SW480 (cell line): ENCODE measurements at regions not wholly inside any gene's neighbourhood (a gene's known extent, or its start where the extent isn't known, plus 50 kb on each side); places are given as distances from the start of the nearest gene placed in this dataset.
A peak's percentile ranks its signal among the peaks of the same experiment; 100 is the strongest.
"Not testable (repeated sequence)": the region's sequence is repeated elsewhere in the genome, so short reads cannot be mapped to it uniquely, and the experiment has no call there.

Source experiments
- DNase-seq: peaks from one replicate; pipeline ENCODE4 v3.0.0-alpha.2; 2016; ENCODE audit warnings: low spot score

DNA sequence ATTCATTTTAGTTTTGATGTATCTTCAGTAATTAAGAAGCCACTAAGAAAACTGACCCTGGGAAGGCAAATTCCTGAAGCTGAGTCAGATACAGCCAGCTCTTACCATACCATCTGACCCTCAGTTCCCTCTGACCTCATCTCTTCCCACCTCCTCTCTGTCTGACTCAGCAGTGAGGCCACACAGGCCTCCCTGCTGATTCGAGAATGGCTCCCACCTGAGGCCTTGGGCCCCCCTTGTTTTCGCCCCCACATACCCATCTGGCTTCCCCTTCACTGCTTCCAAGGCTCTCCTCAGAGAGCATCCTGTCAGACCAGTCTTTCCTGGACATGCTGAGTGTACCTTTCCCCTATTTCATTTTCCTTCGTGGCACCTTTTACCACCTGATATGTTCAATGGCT lies 71.0 kb upstream of the CYP1B1 start:
- peak; percentile 85 for DNase-seq

GRCh38 chr2:38146275-38146906 lies 70.4 kb upstream of the CYP1B1 start:
- DNase-seq = peak; percentile 75

- DNase-seq = no peak
These were observed 69.3 kb upstream of the CYP1B1 start for GRCh38 chr2:38145236-38145635.

DNA sequence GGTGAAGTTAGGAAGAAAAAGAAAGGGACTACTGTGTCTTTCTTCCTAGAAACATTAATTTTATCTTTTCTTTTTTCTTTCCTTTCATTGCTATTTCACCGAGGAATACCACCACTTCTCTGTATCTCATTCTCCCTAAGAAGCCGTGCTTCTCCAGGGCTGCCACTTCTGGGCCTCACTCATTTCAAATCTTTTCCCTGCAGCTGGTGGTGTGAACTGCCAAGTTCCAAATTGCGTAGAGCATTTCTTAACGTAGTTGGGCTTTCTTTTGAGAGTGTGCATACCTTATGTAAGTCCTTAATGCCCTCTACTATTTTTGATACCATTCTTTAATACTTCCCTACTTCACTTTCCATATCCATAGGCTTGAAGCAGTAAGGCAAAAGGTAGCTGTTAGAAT lies 66.7 kb upstream of the CYP1B1 start:
- DNase-seq = no peak

GRCh38 chr2:38141501-38141900 lies 65.5 kb upstream of the CYP1B1 start:
- no peak for DNase-seq

GRCh38 chr2:38138996-38139395 lies 63.0 kb upstream of the CYP1B1 start:
- no peak for DNase-seq

DNA sequence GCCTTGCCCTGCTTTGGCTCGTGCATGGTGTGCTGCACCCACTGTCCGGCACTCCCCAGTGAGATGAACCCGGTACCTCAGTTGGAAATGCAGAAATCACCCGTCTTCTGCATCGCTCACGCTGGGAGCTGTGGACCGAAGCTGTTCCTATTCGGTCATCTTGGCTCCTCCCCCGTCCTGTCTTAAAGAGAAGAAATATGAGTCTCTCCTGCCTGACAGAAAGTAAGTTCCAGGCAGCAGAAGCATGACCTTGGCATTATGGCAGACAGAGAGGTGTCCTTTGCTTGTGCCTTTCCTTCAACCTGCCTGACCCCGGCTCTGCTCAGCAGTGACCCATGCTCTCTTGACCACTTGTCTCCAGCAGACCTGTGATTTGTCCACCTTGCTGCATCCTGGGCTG lies 62.5 kb upstream of the CYP1B1 start:
- DNase-seq = no peak

- DNase-seq = not testable (repeated sequence)
These were observed 62.0 kb upstream of the CYP1B1 start for GRCh38 chr2:38137958-38138357.

DNA sequence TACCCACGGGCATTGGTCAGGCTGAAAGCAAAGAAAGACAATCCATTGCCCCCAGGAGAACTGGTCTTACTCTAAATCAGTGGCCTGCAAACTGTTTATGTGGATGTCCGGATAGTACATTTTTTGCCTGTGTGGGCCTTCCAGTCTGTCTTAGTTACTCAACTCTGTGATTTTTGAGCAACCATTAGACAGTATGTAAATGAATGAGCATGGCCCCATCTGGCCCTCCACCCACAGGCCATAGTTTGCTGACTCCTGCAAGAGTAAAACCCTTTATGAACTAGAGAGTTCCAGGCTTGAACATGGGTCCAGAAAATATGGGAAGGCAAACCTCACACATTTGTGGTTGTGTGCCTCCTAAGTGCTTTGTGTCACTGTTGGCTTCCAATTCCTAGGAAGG lies 55.7 kb upstream of the CYP1B1 start:
- no peak for DNase-seq

- DNase-seq = no peak
These were observed 54.9 kb upstream of the CYP1B1 start for GRCh38 chr2:38130876-38131275.

DNA sequence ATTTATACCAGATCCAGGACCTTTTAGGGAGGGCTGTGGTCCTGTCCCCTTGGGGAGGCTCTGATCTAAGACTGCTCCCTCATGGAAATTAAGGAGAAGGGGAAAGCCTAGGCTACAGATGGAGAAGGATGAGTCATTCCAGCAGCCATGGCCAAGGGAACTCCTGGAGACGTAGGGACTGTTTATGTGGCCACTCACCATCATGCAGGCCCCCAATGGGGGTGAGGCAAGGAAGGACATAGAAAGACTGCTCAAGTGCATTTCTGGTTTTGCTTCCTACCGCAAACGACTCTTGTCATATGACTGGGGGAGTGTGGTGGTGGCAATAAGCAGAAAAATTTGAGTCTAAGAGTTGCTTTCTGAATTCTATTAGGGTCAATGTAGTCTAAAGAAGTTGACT lies 54.0 kb upstream of the CYP1B1 start:
- no peak for DNase-seq

DNA sequence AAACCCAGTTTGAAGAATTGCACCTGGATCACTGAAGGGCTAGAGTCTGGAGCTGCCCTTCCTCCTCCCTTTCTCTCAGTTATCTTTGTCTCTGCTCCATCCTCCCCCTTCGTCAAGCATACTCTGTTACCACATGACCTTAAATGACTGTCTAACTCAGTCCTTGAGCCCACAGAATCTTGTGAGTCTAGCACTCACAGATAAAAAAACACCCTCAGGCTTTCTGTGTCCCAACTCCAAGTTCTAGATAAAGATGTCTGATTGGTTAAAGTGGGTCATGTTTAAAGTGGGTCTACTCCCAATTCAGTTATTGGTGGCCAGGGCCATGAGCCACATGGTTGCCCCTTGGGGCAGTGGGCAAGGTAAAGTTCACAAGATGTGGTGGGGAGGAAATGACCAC lies 53.5 kb upstream of the CYP1B1 start:
- DNase-seq = no peak

DNA sequence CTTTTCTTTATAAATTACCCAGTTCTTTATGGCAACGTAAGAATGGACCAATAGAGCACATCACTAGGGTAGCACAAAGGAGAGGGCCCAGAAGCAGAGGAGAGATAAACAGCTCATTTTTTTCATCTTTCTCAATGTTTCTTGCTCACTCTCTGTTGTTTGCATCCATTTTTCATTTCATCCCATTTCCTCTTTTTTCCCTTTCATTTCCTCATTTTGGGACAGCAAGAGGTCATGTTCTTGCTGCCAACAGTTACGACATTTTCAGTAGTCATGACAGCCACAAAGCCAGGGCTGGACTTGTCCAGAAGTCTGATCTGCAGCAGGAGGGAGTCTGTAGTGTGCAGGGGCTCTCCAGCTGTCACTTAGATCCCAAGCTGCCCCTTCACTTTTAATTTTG lies 52.7 kb upstream of the CYP1B1 start:
- DNase-seq = no peak

DNA sequence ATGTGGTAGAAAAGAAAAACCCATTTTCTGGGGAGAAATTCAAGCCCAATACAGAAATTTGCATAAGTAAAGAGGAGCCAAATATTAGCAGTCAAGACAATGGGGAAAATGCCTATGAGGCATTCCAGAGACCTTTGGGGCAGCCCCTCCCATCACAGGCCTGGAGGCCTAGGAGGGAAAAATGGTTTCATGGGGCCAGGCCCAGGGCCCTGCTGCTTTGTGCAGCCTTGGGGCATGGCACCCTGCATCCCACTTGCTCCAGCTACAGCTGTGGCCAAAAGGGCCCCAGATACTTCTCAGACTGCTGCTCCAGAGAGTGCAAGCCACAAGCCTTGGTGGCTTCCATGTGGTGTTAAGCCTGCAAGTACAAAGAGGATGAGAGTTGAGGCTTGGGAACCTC lies 51.3 kb upstream of the CYP1B1 start:
- DNase-seq = no peak

GRCh38 chr2:38125842-38126241 lies 49.9 kb upstream of the CYP1B1 start:
- no peak for DNase-seq
